HG02610 (cell line): ENCODE measurements at regions not wholly inside any gene's neighbourhood (a gene's known extent, or its start where the extent isn't known, plus 50 kb on each side); places are given as distances from the start of the nearest gene placed in this dataset.

Experiments used
- ATAC-seq: cut with Tn5 transposase; IDR thresholded peaks from one replicate; pipeline ENCODE4 v1.9.1; 2021; ENCODE audit warnings: mild to moderate bottlenecking, moderate library complexity; ENCODE audit not compliant: unreplicated experiment

- ATAC-seq: no peak
Measured at GRCh38 chr13:24007979-24008620, 110.8 kb upstream of the C1QTNF9B start.

DNA sequence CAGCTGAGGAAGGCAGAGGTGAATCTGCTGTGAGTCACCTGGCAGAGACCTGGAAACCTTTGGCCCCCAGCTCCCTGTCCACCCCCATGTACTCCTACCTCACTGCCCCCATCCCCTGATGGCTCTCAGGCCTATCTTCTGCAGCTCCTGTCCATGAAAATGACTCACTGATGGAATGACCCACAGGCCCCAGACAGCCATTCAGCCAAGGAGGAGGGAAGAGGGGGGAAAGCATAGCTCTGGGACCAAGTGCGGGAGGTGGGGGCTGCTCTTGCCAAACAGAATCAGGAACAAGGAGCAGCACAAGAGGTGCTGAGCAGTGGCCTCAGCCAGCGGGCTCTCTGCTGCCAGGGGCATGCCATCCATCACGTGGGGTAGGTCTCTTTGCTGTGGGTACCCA, 111.4 kb upstream of the C1QTNF9B start:
- ATAC-seq: no peak

- ATAC-seq: no peak
Measured at GRCh38 chr13:24011266-24011665, 114.0 kb upstream of the C1QTNF9B start.

DNA sequence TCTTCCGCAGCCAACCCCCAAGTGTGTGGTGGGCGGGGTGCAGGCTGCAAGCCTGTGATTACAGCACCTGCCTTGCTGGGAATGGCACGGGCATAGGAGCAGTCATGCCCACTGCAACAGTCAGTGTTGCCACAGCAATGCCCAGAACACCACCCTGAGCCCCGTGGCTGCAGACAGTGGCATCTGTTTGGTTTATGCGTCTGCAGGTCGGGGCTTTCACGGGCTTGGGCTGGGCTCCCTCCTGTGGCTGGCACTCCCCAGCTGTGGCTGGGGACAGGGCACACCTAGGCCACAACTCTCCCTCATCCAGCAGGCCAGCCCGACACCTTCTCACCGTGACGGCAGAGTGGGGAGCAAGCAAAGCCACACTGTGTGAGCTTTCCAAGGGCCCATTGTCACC, 115.3 kb upstream of the C1QTNF9B start:
- ATAC-seq: no peak

GRCh38 chr13:24013189-24013588, 115.9 kb upstream of the C1QTNF9B start:
- no peak for ATAC-seq

DNA sequence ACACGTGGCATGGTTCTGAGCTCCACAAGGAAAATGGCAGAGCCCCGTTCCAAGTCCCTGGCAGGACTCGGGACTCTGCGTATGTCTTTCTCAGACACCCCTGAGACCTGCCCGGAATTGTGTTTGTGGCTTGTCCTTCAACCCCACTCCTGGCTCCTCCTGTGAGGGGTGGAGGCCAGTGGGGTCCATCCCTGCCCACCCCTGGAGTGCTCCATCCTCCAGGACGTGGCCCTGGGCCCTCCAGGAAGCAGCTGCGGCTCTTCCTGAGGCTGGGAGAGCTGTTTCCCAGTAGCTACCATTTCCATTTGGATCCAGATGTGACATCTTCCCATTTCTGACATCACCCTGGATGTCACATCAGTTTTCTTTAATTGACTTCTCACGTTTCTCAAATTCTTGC, 118.7 kb upstream of the C1QTNF9B start:
- no peak for ATAC-seq

- no peak for ATAC-seq
Measured at GRCh38 chr13:24022568-24022967, 125.3 kb upstream of the C1QTNF9B start.

GRCh38 chr13:24023073-24023472, 125.8 kb upstream of the C1QTNF9B start:
- no peak for ATAC-seq

DNA sequence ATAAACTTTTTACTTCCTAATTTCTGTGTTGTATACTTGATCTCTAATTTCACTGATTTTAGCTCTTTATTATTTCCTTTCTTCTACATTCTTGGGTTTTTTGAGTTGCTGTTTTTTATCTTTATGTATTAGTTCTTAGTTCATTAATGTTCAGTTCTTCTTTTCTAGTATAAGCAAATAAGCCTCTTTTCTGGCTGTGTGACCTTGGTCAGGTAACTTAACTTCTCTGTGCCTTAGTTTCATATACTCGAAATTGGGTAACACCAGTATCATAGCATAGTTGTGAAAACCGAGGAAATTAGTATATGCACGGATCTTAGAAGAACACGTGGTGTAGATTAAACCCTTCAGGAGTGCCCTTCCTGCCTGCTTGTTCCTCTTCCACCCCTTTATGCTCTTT, 130.2 kb upstream of the C1QTNF9B start:
- no peak for ATAC-seq

GRCh38 chr13:24032252-24032651, 128.3 kb upstream of the SPATA13 start:
- ATAC-seq: no peak

GRCh38 chr13:24032674-24033073, 127.8 kb upstream of the SPATA13 start:
- no peak for ATAC-seq

DNA sequence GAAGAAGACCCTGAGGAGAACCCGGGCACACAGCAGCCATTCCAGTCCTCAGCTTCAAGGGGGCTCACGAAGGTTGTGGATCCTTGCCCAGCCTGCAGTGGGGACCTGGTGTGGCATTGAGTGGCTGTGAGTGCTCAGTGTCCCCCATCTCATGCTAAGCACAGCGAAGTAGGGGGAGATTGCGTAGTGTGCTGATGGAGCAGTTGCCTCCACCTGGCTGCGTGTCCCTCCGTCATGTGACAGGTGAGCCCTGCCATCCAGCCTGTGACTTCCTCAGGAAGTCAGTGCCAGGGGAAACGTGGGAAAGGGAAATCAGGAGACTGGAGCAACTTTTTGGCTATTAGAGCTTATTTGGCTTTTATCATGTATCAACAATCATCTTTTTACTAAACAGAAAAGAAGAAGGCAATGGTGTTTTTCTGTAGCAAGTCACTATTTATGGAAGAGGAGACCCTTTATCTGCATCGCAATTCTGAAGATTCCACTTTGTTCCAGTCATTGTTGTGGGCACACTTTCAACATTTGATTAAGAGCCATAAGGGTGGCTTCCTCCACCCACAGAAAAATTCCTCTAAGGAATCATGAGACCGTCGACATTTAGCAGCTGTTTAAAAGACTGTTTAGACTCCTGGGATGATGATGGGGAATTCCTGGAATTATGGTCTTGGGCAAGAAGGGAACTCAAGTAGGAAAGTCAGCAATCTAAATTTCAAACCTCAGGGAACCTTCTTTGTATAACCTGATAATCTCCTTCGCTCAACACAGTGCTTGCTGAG, 126.8 kb upstream of the SPATA13 start:
- ATAC-seq: no peak

GRCh38 chr13:24035411-24035810, 125.1 kb upstream of the SPATA13 start:
- ATAC-seq: no peak

DNA sequence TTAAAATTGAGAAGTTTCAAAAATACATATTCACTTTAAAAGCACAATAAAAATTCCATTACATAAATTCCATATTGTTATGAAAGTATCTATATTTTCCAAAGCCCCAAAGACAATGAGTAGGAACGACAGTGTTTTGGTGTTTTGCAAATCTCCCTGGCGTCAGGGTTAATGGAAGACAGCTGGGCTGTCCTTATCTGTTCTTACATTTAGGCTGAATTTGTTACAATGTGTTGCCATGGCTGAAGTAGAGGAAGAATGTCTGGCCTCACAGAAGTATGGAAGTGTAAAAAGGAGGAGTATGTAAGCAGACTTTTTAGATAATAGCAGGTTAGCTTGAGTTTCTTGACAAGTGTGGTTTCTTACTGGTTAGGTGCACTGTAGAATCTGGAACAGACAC, 124.4 kb upstream of the SPATA13 start:
- ATAC-seq: no peak

DNA sequence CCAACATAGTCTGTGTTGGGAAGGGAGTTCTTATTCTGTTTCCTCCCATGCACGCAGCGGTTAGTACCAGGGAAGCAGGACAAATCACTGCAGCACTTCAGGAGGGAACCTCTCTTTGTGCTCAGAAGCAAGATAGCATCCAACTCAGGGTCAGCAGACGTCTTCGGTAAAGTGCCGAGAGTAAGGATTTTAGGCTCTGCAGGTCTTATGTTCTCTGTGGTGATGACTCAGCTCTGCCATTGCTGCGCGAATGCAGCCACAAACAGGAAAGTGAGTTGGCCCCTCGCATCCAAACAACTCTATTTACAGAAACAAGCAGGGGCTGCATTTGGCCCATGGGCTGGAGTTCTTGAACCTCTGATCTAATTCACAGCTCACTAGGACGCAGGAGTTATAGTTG, 122.1 kb upstream of the SPATA13 start:
- ATAC-seq: no peak

DNA sequence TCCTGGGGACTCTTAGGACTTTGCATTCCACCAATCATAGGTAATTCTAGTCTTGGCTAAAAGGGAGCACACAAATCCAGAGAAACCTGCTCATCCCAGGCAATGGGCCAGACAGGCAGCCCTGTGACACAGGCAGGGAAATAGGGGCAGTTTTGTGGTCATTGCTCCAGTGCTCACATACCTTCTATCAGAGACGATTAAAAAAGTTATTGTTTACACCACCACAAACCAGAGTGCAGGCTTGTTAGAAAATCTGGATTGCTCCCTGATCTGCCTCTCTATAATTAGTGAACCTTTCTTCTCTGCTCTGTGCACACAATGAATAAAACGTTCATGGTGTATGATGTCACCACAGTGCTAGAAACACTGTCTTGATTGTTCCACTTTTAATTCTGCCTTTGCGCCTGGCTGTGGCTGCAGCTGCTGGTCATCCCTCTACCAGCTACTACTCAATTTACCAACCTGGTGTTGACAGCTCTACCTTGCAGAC, 121.6 kb upstream of the SPATA13 start:
- no peak for ATAC-seq

DNA sequence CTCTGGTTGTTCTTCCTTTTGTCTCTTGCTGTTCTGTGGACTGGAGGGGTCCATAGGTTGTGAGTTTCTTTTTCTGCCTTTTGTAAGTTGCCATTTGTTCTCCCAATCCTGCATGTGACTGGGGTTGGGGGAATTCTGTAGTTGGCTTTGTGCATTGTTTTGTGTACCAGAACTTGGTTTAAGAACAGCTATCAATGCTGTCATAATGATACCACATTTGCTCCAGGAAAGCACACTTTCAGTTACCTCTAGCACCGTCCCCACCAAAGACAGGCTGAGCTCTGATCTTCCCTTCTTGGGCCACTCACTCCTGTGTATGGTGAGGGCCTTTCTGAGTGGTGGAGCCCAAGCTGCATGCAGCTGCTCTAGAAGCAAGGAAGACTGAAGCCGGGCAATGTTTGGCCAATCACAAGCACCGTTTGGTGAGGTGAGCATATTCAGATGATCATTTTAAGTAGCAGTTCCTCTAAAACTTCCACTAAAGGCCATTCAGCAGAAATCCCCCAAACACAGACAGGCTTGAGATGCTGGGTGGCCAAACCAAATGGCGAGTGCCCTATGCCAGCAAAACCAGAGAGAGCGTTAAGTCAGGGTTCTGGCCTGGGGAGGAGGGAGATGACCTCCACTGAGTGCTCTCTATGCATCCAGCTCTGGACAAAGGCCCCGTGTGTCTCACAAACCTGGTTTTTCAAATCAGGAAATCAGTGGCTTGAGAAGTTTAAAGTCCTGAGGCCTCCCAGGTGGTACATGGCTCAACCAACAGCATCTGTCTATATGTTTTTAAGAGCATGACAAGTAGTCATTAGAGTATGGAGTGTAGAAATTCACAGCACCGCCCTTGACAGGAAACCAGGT, 120.7 kb upstream of the SPATA13 start:
- ATAC-seq: peak; percentile 84

GRCh38 chr13:24040835-24041234, 119.7 kb upstream of the SPATA13 start:
- ATAC-seq: no peak

DNA sequence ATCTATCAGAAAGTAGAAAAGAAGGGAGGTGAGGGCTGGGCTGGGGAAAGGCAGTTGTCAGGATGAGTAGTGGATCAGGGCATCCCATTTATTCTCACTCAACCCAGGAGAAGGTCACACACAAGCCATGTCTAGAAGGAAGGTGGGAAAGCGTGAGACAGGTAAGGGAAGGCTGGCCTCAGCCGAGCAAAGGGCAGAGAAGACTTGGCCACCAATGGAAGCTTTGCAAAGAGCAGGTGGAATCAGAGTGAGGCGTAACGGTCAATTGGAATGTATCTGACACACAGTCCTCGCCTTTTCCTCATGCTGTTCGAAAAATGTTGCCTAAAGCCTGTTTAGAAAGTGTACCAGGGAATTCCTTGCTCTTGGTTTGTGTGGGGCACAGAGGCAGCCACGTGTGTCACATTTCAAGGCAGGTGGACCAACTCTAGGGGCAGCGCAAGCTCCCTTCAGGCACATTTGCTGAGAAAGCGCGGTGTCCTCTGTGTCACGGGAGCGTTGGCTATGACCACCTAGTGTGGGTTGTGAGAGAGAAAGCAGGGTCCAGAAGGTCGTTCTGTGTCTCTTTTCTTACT, 118.8 kb upstream of the SPATA13 start:
- ATAC-seq: no peak

GRCh38 chr13:24042710-24043440, 117.6 kb upstream of the SPATA13 start:
- no peak for ATAC-seq
